Naive B cell (primary cell): ENCODE measurements at regions not wholly inside any gene's neighbourhood (a gene's known extent, or its start where the extent isn't known, plus 50 kb on each side); places are given as distances from the start of the nearest gene placed in this dataset.

Source experiments
- ATAC-seq, 2 donors: fragments of 150-1000 bp; cut with Tn5 transposase; 2 replicates each; pipeline ENCODE4 v1.10.0; 2021; ENCODE audit warnings: low read depth in 2 of 2, mild to moderate bottlenecking in 2 of 2, moderate library complexity in 2 of 2
- DNase-seq: peaks from one replicate; pipeline ENCODE4 v3.0.0; 2022
- H3K27ac Mint-ChIP-seq, 6 donors: one replicate each; pipeline ENCODE4 v1.8.0; 2020 to 2022; ENCODE audit warnings: mild to moderate bottlenecking in 6 of 6, mixed read lengths in 6 of 6, moderate library complexity in 5 of 6, inconsistent platforms in 2 of 6
- H3K27me3 Mint-ChIP-seq, 3 donors: one replicate each; pipeline ENCODE4 v1.8.0; 2021 to 2022; ENCODE audit warnings: mixed read lengths in 3 of 3, mild to moderate bottlenecking in 1 of 3
- H3K36me3 Mint-ChIP-seq, 2 donors: one replicate each; pipeline ENCODE4 v1.8.0; 2020 to 2022; ENCODE audit warnings: mixed read lengths in 2 of 2, inconsistent platforms in 1 of 2, mild to moderate bottlenecking in 1 of 2
- H3K4me1 Mint-ChIP-seq, 3 donors: one replicate each; pipeline ENCODE4 v1.8.0; 2020 to 2022; ENCODE audit warnings: mixed read lengths in 3 of 3, inconsistent platforms in 1 of 3, mild to moderate bottlenecking in 1 of 3, moderate library complexity in 1 of 3
- H3K4me3 Mint-ChIP-seq, 8 donors: one replicate each; pipeline ENCODE4 v1.8.0; 2020 to 2022; ENCODE audit warnings: mild to moderate bottlenecking in 8 of 8, mixed read lengths in 8 of 8, moderate library complexity in 8 of 8, inconsistent platforms in 2 of 8
- H3K9me3 Mint-ChIP-seq, 7 donors: one replicate each; pipeline ENCODE4 v1.8.0; 2020 to 2022; ENCODE audit warnings: mixed read lengths in 7 of 7, mild to moderate bottlenecking in 5 of 7, inconsistent platforms in 2 of 7, moderate library complexity in 1 of 7

DNA sequence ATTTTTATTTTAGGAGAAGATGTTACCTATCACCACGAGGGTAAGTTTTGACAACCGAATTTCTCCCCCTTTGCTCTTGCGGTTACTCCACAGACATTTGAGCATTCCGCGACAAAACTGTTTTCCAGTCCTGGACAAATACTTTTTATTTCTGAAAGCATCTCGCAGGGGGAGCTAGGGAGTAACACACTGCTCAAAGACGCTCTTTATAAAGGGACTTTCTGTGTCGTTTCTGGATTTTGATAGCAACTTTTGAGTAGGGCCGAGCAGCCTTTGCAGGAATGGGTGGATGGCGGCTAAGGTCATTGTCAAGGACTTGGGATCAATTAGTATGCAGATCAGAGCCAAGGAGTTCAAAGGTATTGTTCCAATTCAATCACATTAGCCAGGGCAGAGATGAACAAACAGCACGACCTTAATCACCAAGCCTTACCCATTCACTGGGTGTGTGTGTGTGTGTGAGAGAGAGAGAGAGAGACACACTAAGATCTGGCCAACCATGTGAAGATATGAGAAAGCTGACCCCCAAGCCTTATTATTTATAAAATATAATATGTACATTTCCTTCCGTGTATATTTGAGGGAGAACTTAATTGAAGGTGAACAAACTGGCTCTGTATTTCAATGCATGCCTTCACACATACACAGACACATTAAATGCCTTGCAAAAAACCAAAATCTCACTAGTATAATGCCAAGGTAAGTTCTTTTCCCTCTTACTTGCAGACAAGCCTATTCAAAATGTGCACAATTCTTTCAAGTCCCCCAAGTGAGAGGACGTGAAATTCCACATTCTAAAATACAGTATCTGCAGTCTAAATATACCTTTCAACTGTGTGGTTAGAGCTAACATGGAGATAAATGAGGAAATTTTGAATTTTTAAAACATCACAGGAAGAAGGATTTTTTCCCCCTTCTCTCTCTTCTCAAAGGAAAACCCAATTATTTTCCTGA is 613.8 kb downstream of the VRK1 start:
- no peak overlapping the region for H3K27ac Mint-ChIP-seq
- H3K36me3 Mint-ChIP-seq, result no peaks in the 10 kb centered on the region
- H3K27me3 Mint-ChIP-seq, result peaks cover 14 to 31% (median 22%) of the 10 kb centered on the region in 3 donors
- DNase-seq (no peak), ATAC-seq (no peak)
- H3K4me3 Mint-ChIP-seq, result no peak overlapping the region
- H3K4me1 Mint-ChIP-seq, result no peaks in the 10 kb centered on the region
- no peaks in the 10 kb centered on the region for H3K9me3 Mint-ChIP-seq

DNA sequence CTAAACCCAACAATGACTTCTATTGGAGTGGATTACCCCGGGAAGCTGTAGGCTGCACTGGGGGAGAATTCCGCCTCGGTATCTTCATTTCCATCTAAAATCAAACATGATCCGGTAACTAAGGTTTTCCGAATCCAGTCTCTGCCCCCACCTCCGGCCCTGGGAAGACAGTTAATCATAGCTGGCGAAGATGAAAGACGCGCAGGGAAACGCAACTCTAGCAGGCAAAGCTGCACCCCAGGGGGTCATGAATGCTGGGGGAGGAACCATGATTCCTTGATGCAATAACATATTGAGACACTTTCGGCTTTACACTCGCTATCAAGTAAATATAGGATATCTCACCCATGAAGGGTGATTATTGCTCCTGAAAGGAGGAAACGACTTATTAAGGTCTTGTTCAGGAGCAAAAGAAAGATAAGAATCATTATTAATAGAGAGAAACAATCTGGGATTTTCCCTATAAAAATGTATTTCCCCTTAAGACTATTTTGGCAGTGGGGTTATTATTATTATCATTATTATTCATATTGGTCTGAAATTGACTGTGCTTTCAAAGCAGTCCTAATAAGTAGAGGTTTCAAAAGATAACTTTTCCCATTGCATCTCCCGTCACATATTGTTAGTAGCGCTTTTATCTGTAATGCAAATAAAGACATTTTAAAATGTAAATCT is 614.9 kb downstream of the VRK1 start:
- H3K4me3 Mint-ChIP-seq, result no peak overlapping the region
- H3K9me3 Mint-ChIP-seq, result no peaks in the 10 kb centered on the region
- no peak overlapping the region for H3K27ac Mint-ChIP-seq
- ATAC-seq (no peak), DNase-seq (no peak)
- no peaks in the 10 kb centered on the region for H3K36me3 Mint-ChIP-seq
- no peaks in the 10 kb centered on the region for H3K4me1 Mint-ChIP-seq
- H3K27me3 Mint-ChIP-seq, result peaks cover 22 to 39% (median 30%) of the 10 kb centered on the region in 3 donors

DNA sequence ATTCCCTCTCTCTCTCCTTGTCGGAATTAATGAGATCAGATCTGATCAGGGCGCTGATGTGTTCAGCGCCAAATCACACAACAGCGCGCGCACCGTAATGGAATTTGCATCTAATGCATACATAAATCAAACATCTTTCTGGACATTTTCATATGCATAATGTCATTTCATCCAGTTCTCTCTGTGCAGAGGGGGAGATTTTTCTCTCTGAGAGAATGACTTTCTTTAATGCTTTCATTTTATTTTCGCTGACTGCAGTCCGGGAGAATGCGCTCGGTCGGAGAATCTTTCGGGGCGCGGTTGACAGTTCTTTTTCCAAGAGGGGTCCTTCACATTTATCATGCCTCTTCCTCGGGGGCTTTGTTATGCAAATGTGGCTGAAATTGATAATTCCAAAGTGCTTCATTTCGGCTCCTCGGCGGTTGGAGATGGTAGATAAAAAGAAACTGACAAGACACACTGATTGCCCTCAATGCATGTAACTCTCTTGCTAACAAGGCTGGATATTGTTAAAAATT is 615.9 kb downstream of the VRK1 start:
- DNase-seq (no peak), ATAC-seq (no peak)
- Mint-ChIP-seq H3K4me1 (no peaks in the 10 kb centered on the region), H3K27ac (no peak overlapping the region), H3K9me3 (no peaks in the 10 kb centered on the region), H3K27me3 (peaks cover 24 to 38% (median 26%) of the 10 kb centered on the region in 3 donors), H3K4me3 (no peak overlapping the region), H3K36me3 (no peaks in the 10 kb centered on the region)

DNA sequence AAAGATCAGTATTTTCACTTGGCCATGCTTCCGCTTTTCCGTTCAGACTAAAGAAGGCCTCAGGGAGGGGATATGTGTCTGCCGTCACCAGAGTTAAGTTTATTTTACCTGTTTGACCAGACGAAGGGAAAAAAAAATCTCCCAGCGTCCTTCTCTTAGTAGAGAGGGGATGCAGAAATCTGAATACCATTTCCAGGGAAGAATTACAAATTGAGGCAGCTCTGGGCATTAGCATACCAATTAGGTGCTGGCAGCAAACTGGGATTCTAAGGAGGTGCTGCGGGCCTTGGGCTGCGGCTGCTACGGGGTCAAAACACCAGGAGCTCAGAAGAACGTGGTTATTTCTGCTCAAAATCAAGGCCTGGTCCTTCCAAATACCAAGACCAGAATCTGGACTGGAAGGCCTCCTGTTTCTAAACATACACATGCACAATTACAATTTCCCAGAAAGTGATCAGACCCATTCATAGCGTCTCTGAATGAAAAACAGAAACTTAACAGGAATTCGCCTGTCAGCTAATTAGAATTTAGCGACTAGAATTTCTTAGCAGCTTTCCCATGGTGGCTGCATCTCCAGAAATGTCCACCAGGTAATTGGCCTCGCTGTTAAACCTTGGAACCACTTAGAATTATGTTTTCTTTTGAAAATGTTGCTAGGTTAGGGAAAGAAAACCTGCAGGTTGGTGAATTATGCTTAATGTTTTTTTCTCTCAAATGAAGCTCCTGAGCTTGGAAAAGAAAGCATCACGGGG is 617.0 kb downstream of the VRK1 start:
- no peak overlapping the region for H3K27ac Mint-ChIP-seq
- DNase-seq, result no peak
- H3K4me1 Mint-ChIP-seq, result no peaks in the 10 kb centered on the region
- no peak overlapping the region for H3K4me3 Mint-ChIP-seq
- no peaks in the 10 kb centered on the region for H3K36me3 Mint-ChIP-seq
- H3K9me3 Mint-ChIP-seq, result peaks cover 0 to 2% (median 0%) of the 10 kb centered on the region in 7 donors
- peaks cover 21 to 31% (median 25%) of the 10 kb centered on the region in 3 donors for H3K27me3 Mint-ChIP-seq
- no peak for ATAC-seq

DNA sequence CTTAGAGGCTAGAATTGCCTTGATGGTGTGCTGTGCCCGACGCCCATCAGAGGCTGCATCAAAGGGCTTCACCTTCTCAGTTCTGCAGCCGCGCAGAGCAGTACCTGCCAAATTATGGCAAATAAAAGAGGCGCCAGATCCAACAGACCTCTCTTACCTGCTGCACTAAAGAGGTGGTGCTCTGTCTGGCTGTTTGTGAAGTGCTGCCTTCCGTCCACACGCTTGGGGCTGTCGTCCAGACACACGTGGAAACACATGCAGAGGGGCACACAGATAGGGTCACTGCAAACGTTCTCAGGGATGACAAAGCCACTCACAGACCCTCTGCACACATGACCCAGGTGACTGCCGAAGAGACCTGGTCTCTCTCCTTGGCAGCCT is 617.5 kb downstream of the VRK1 start:
- ATAC-seq, result no peak
- H3K27me3 Mint-ChIP-seq, result peaks cover 21 to 26% (median 25%) of the 10 kb centered on the region in 3 donors
- no peaks in the 10 kb centered on the region for H3K4me1 Mint-ChIP-seq
- no peak overlapping the region for H3K27ac Mint-ChIP-seq
- H3K9me3 Mint-ChIP-seq, result peaks cover 0 to 2% (median 0%) of the 10 kb centered on the region in 7 donors
- H3K36me3 Mint-ChIP-seq, result no peaks in the 10 kb centered on the region
- no peak for DNase-seq
- H3K4me3 Mint-ChIP-seq, result no peak overlapping the region

DNA sequence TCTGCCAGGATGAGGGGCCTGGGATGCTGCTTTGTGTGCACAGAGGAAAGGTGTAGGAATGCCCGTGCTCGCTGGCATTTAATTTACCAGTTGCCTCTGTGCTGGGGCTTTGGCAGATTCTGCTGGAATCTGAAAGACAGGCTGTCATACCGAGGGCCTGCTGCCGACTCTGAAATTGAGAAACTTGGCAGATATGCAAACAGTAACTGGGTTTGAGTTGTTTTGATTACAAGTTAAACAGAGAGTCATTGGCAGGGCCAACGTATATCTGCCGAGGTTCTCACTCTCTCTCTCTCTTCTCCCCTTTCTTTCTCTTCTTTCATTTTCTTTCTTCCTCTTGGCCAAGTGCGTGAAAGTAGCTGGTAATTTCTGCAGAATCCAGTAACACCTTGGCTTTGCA is 618.7 kb downstream of the VRK1 start:
- Mint-ChIP-seq H3K27me3 (peaks cover 21 to 28% (median 25%) of the 10 kb centered on the region in 3 donors), H3K4me3 (no peak overlapping the region), H3K4me1 (no peaks in the 10 kb centered on the region), H3K36me3 (no peaks in the 10 kb centered on the region), H3K9me3 (peaks cover 0 to 2% (median 0%) of the 10 kb centered on the region in 7 donors), H3K27ac (no peak overlapping the region)
- ATAC-seq (no peak), DNase-seq (no peak)

DNA sequence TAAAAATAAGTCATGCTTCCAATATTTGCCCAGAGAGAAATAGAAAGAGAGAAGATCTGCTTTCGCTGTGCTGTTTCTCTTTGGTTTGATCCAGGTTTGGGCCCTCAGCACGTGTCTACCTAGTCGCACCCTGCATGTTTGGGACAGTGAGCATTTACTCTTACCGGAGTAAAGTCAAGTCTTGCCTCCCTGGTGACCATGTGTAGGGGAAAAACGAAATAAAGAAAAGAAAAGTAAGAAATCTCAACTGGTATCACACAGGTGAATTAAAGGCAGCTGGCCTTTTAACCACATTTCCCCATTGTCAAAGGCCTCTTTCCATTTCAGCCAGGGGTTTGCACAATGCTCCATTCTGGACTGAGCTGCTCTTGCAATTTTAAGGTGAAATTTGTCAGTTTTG is 619.4 kb downstream of the VRK1 start:
- H3K27ac Mint-ChIP-seq, result no peak overlapping the region
- peak overlapping the region in 1 of 8 donors; percentile 7 for H3K4me3 Mint-ChIP-seq
- no peaks in the 10 kb centered on the region for H3K36me3 Mint-ChIP-seq
- H3K9me3 Mint-ChIP-seq, result peaks cover 0 to 2% (median 0%) of the 10 kb centered on the region in 7 donors
- ATAC-seq (no peak), DNase-seq (no peak)
- H3K27me3 Mint-ChIP-seq, result peaks cover 21 to 32% (median 25%) of the 10 kb centered on the region in 3 donors
- no peaks in the 10 kb centered on the region for H3K4me1 Mint-ChIP-seq

DNA sequence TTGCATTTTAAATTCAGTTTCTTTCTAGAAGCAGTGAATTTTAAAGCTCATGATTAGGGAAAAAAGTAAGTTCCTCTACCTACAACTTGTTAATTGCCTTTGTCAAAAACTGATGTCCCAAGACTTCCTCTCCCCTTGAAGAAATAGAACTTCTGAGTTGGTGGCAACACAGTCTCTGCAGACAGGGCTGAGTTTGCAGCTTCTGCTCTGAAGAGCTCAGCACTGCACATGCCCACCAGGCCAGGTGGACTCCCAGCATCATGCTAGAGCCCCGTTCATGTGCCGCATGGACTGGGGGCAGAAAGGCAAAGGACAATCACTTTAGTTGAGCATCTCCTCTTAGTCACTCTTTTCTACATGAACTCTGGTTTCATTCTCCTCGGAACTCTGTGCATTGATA is 620.1 kb downstream of the VRK1 start:
- H3K27ac Mint-ChIP-seq, result no peak overlapping the region
- ATAC-seq (no peak), DNase-seq (no peak)
- peaks cover 21 to 32% (median 25%) of the 10 kb centered on the region in 3 donors for H3K27me3 Mint-ChIP-seq
- no peak overlapping the region for H3K4me3 Mint-ChIP-seq
- H3K4me1 Mint-ChIP-seq, result no peaks in the 10 kb centered on the region
- H3K36me3 Mint-ChIP-seq, result no peaks in the 10 kb centered on the region
- H3K9me3 Mint-ChIP-seq, result peaks cover 0 to 2% (median 0%) of the 10 kb centered on the region in 7 donors

DNA sequence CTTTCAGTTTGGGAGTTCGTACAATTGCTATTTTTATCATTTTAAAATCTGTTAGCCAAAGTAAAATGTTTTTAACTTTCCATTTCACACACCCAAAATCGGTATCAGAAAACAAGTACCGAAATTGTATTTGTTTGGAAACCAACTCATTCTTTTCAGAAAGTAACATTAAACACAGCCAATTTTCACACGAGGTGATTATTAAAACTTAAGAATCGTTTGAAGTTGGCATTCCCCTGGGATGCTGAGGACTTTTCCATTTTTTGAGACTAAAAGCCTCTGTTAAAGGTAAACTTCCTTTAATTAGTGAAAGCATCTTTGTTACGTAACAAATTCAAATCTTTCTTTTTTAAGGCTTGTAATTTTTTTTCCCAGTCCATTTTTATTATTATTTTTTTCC is 623.0 kb downstream of the VRK1 start:
- Mint-ChIP-seq H3K4me3 (no peak overlapping the region), H3K9me3 (peaks cover 0 to 2% (median 0%) of the 10 kb centered on the region in 7 donors), H3K4me1 (no peaks in the 10 kb centered on the region), H3K27me3 (peaks cover 18 to 23% (median 20%) of the 10 kb centered on the region in 3 donors), H3K36me3 (no peaks in the 10 kb centered on the region), H3K27ac (no peak overlapping the region)
- ATAC-seq (no peak), DNase-seq (no peak)

DNA sequence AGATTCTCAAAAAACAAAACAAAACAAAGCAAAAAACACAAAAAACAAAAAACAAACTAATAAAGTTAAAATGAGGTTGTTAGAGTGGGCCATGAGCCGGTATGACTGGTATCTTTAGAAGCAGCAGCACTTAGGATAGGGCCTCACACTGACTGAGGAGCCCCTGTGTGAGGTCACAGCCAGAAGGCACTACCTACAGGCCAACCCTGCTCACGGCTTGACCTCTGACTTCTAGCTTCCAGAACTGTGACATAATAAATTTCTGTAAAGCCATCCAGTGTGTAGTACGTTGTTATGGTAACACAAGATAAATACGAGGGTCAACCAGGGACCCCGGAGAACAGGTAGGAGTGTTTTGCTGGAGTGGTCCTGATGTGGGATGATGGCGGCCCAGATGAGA is 629.6 kb downstream of the VRK1 start:
- Mint-ChIP-seq H3K27ac (no peak overlapping the region), H3K27me3 (peaks cover 0 to 17% (median 6%) of the 10 kb centered on the region in 3 donors), H3K9me3 (peaks cover 0 to 7% (median 2%) of the 10 kb centered on the region in 7 donors), H3K4me1 (no peaks in the 10 kb centered on the region), H3K36me3 (no peaks in the 10 kb centered on the region), H3K4me3 (no peak overlapping the region)
- no peak for ATAC-seq
- no peak for DNase-seq

DNA sequence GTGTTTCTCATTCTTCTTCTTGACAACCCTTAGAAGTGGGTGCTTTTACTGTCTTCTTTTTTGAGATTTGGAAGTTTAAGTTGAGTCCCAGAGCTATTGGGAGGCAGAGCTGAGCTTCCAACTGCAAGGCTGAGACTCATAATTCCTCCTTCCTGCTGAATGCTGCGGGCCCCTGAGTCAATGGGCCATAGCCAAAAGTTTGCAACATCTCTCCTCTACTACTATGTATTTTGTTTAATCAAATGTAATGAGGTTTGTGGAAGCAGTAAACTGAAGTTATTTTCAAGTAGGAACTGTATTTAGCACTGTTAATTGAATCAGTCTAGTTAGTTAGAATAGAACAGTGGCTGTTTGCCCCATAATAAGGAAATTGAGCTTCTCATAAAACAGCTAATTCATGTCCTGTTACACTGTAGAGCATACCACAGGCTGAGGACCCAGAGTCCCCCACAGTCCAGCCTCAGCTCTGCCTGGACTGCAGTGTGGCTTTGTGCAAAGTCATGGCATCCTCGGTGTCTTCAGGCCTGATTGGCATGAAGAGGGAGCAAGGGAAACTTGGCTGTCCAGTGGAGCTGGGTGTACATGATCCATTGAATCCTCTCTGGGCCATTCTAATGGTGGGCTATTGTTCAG is 631.7 kb downstream of the VRK1 start:
- Mint-ChIP-seq H3K4me3 (no peak overlapping the region), H3K27ac (no peak overlapping the region)

DNA sequence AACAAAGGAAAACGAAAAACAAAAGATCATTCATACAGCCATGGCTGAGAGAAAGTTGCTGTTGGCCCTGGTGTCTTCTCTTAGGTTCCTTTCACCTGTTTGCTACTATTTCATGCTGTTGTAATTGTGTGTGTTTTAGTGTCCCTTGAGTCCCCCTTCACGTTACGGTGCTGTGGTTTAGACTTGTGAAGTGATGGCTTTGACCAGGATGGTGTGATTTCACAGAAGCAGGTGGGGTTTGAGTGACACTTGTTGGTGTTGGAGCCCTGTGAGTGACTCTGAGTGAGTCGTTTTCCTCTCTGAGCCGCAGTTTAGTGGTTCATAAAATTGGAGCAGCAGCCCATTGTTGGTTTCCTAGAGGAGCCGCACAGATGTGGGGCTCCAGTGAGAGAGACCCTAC is 635.4 kb downstream of the VRK1 start:
- ATAC-seq, result no peak
- Mint-ChIP-seq H3K4me3 (no peak overlapping the region), H3K36me3 (no peaks in the 10 kb centered on the region), H3K9me3 (peaks cover 0 to 8% (median 4%) of the 10 kb centered on the region in 7 donors), H3K27ac (no peak overlapping the region), H3K4me1 (no peaks in the 10 kb centered on the region), H3K27me3 (peaks cover 0 to 8% (median 6%) of the 10 kb centered on the region in 3 donors)
- no peak for DNase-seq

More for the DNA sequence above, 631.7 kb downstream of the VRK1 start:
- H3K4me1 Mint-ChIP-seq, result no peaks in the 10 kb centered on the region
- DNase-seq (no peak), ATAC-seq (no peak)
- no peaks in the 10 kb centered on the region for H3K36me3 Mint-ChIP-seq
- H3K27me3 Mint-ChIP-seq, result peaks cover 5 to 14% (median 6%) of the 10 kb centered on the region in 3 donors
- peaks cover 0 to 8% (median 4%) of the 10 kb centered on the region in 7 donors for H3K9me3 Mint-ChIP-seq
